B cell (primary cell): ENCODE measurements at regions not wholly inside any gene's neighbourhood (a gene's known extent, or its start where the extent isn't known, plus 50 kb on each side); places are given as distances from the start of the nearest gene placed in this dataset.

Source experiments
- ATAC-seq: fragments of 200-7000 bp; cut with Tn5 transposase; one replicate; pipeline ENCODE4 v1.10.0; 2021; ENCODE audit warnings: low read depth, mild to moderate bottlenecking, moderate number of reproducible peaks, moderate library complexity
- CTCF ChIA-PET: fragments of 350-600 bp; sonication (Branson Sonifier 250); formaldehyde crosslinking; loops from one replicate; lab custom pipeline; 2021; ENCODE audit warnings: antibody characterized with exemption, inconsistent platforms; lab: Charles Lee
- POLR2A ChIA-PET: fragments of 350-600 bp; sonication (Branson Sonifier 250); formaldehyde crosslinking; loops from one replicate; lab custom pipeline; 2021; ENCODE audit warnings: antibody characterized with exemption; lab: Charles Lee
- DNase-seq: peaks from one replicate; pipeline ENCODE4 v3.0.0; 2013
- H2AFZ ChIP-seq: 2 replicates; pipeline ENCODE4 v1.6.1; 2012; ENCODE audit warnings: mild to moderate bottlenecking, low read depth, low read length; ENCODE audit not compliant: insufficient read depth, poor library complexity, severe bottlenecking
- H3K27ac ChIP-seq, 2 donors: 1 replicate in 1 of 2; 2 replicates in 1 of 2; pipeline ENCODE4 v1.5.1; 2012 to 2013; ENCODE audit warnings: low read length in 2 of 2, mild to moderate bottlenecking in 2 of 2, moderate library complexity in 1 of 2
- H3K27me3 ChIP-seq, 4 experiments: fragments of 200-600 bp in 1 of 4; sonication (generic) in 1 of 4; replicated peaks in 1 of 4; 1 replicate in 2 of 4; 2 replicates in 2 of 4; pipeline versions ENCODE4 v1.6.1 to v1.7.0; 2013 to 2016; ENCODE audit warnings: low read length in 3 of 4, mild to moderate bottlenecking in 2 of 4, mixed read lengths in 1 of 4, moderate library complexity in 1 of 4; ENCODE audit not compliant: insufficient read depth in 4 of 4, control insufficient read depth in 3 of 4; ENCODE audit errors: control extremely low read depth in 1 of 4
- H3K36me3 ChIP-seq, 2 experiments: replicated peaks in 1 of 2; 1 replicate in 1 of 2; 2 replicates in 1 of 2; pipeline versions ENCODE4 v1.6.1 to v1.7.1; 2013; ENCODE audit warnings: low read length in 1 of 2; ENCODE audit not compliant: insufficient read depth in 2 of 2, control insufficient read depth in 1 of 2; ENCODE audit errors: control extremely low read depth in 1 of 2, extremely low read depth in 1 of 2
- H3K4me1 ChIP-seq, 2 donors: fragments of 200-600 bp in 1 of 2; sonication (generic) in 1 of 2; 1 replicate in 1 of 2; 2 replicates in 1 of 2; pipeline versions ENCODE4 v1.5.1 to v1.6.1; 2013 to 2017; ENCODE audit warnings: low read length in 2 of 2; ENCODE audit not compliant: control insufficient read depth in 2 of 2, insufficient read depth in 2 of 2
- H3K4me2 ChIP-seq: replicated peaks from 2 replicates; pipeline ENCODE3; 2012; ENCODE audit warnings: mild to moderate bottlenecking, low read depth, low read length; ENCODE audit not compliant: poor library complexity, severe bottlenecking
- H3K4me3 ChIP-seq, 5 experiments: fragments of 200-600 bp in 1 of 5; sonication (generic) in 1 of 5; 1 replicate in 3 of 5; 2 replicates in 2 of 5; pipeline versions ENCODE4 v1.5.1 to v1.7.0; 2011 to 2016; ENCODE audit warnings: low read length in 4 of 5, mild to moderate bottlenecking in 4 of 5, low read depth in 2 of 5, control low read depth in 1 of 5, moderate library complexity in 1 of 5; ENCODE audit not compliant: insufficient read depth in 1 of 5; ENCODE audit errors: control extremely low read depth in 1 of 5, extremely low read depth in 1 of 5
- H3K79me2 ChIP-seq: fragments of 200-600 bp; sonication (generic); one replicate; pipeline ENCODE4 v1.6.0; 2016; ENCODE audit warnings: low read length; ENCODE audit not compliant: control insufficient read depth, insufficient read depth
- H3K9ac ChIP-seq: fragments of 200-600 bp; sonication (generic); 2 replicates; pipeline ENCODE4 v1.6.1; 2017; ENCODE audit warnings: mild to moderate bottlenecking, low read length, moderate library complexity
- H3K9me3 ChIP-seq, 3 donors: one replicate each; pipeline versions ENCODE4 v1.6.1 to v1.7.1; 2013; ENCODE audit warnings: low read length in 2 of 3; ENCODE audit not compliant: control insufficient read depth in 2 of 3, insufficient read depth in 1 of 3; ENCODE audit errors: control extremely low read depth in 1 of 3
- H4K20me1 ChIP-seq: 2 replicates; pipeline ENCODE4 v1.6.0; 2012; ENCODE audit warnings: mild to moderate bottlenecking, low read length; ENCODE audit not compliant: insufficient read depth, control insufficient read depth, poor library complexity, severe bottlenecking
- H3K27ac Mint-ChIP-seq: one replicate; pipeline ENCODE4 v1.8.0; 2021; ENCODE audit warnings: mixed read lengths
- H3K27me3 Mint-ChIP-seq: one replicate; pipeline ENCODE4 v1.8.0; 2021; ENCODE audit warnings: mixed read lengths
- H3K4me1 Mint-ChIP-seq: one replicate; pipeline ENCODE4 v1.8.0; 2021; ENCODE audit warnings: mixed read lengths
- H3K4me3 Mint-ChIP-seq: one replicate; pipeline ENCODE4 v1.8.0; 2021; ENCODE audit warnings: mixed read lengths
- H3K9me3 Mint-ChIP-seq: one replicate; pipeline ENCODE4 v1.8.0; 2022; ENCODE audit warnings: mixed read lengths; ENCODE audit not compliant: insufficient read depth
- CTCF ChIP-seq: fragments of 200-600 bp; IDR thresholded peaks from one replicate; pipeline ENCODE4 v1.8.0; 2022; ENCODE audit warnings: antibody characterized with exemption, mild to moderate bottlenecking
- EZH2 ChIP-seq: IDR thresholded peaks from 2 replicates; pipeline ENCODE4 v1.6.1; 2012; ENCODE audit warnings: borderline replicate concordance, low read depth, mild to moderate bottlenecking, moderate library complexity, low read length; ENCODE audit not compliant: insufficient read depth, poor library complexity, severe bottlenecking
- WGBS: methylation state at CpG from one replicate; pipeline ENCODE4 v1.1.5; 2013; ENCODE audit warnings: missing lambda C conversion rate; ENCODE audit not compliant: insufficient coverage; 5-methylcytosine and 5-hydroxymethylcytosine counted together
- intact Hi-C: fragments of 100-400 bp; cut with micrococcal nuclease; formaldehyde crosslinking; loops from one replicate; pipeline ENCODE4 v1.10.0; 2022

- POLR2A ChIA-PET = no interaction called here
- no peak overlapping the region for H3K9ac ChIP-seq
- CTCF ChIA-PET = no interaction called here
- H3K9me3 ChIP-seq = peaks cover 0 to 2% (median 0%) of the 10 kb centered on the region in 3 donors
- H3K4me1 ChIP-seq = no peaks in the 10 kb centered on the region
- TF ChIP-seq EZH2 (no peak), CTCF (no peak)
- WGBS = 88% methylated on average over 4 of the region's 5 CpGs
- Mint-ChIP-seq H3K4me1 (no peaks in the 10 kb centered on the region), H3K27me3 (no peaks in the 10 kb centered on the region), H3K4me3 (no peak overlapping the region), H3K9me3 (no peaks in the 10 kb centered on the region), H3K27ac (no peak overlapping the region)
- H3K4me2 ChIP-seq = no peak overlapping the region
- no peak for ATAC-seq
- no peak overlapping the region for H3K4me3 ChIP-seq
- H3K27ac ChIP-seq = no peak overlapping the region
- H3K36me3 ChIP-seq = no peaks in the 10 kb centered on the region
- no peaks in the 10 kb centered on the region for H4K20me1 ChIP-seq
- intact Hi-C loops = no loop called here
- H3K27me3 ChIP-seq = no peaks in the 10 kb centered on the region
- H3K79me2 ChIP-seq = no peaks in the 10 kb centered on the region
- no peak for DNase-seq
- H2AFZ ChIP-seq = no peak overlapping the region
Observed at GRCh38 chr2:3962719-3963118, 259.3 kb downstream of the DCDC2C start.

- Histone ChIP-seq H3K4me2 (no peak overlapping the region), H3K27ac (no peak overlapping the region), H3K27me3 (no peaks in the 10 kb centered on the region), H3K4me3 (no peak overlapping the region), H3K9ac (no peak overlapping the region), H3K4me1 (no peaks in the 10 kb centered on the region), H3K9me3 (peaks cover 0 to 2% (median 0%) of the 10 kb centered on the region in 3 donors), H3K79me2 (no peaks in the 10 kb centered on the region), H4K20me1 (no peaks in the 10 kb centered on the region), H2AFZ (no peak overlapping the region), H3K36me3 (no peaks in the 10 kb centered on the region)
- DNase-seq (no peak), ATAC-seq (no peak)
- Mint-ChIP-seq H3K9me3 (no peaks in the 10 kb centered on the region), H3K4me1 (no peaks in the 10 kb centered on the region), H3K27me3 (no peaks in the 10 kb centered on the region), H3K27ac (no peak overlapping the region), H3K4me3 (no peak overlapping the region)
- intact Hi-C loops = no loop called here
- POLR2A ChIA-PET = no interaction called here
- 81% methylated on average over 9 of the region's 10 CpGs for WGBS
- no peak for TF ChIP-seq EZH2
- no peak for TF ChIP-seq CTCF
- CTCF ChIA-PET = no interaction called here
Observed at GRCh38 chr2:3965211-3965610, 261.8 kb downstream of the DCDC2C start.
